GM23338 (cell line): ENCODE measurements at regions not wholly inside any gene's neighbourhood (a gene's known extent, or its start where the extent isn't known, plus 50 kb on each side); places are given as distances from the start of the nearest gene placed in this dataset.

Source experiments
- ATAC-seq: fragments of 200-7000 bp; cut with Tn5 transposase; 3 replicates; pipeline ENCODE4 v1.9.1; 2020
- DNase-seq: peaks from one replicate; pipeline ENCODE4 v3.0.0-alpha.2; 2015; ENCODE audit warnings: low spot score
- H2AFZ ChIP-seq: fragments of 200-600 bp; sonication (generic); 2 replicates; pipeline ENCODE4 v1.8.0; 2016; ENCODE audit warnings: antibody characterized with exemption, mild to moderate bottlenecking, moderate library complexity
- H3F3A ChIP-seq: fragments of 200-600 bp; sonication (generic); replicated peaks from 2 replicates; pipeline ENCODE4 v1.8.0; 2017; ENCODE audit warnings: antibody characterized with exemption, mixed run types, low read depth
- H3K27ac ChIP-seq: fragments of 200-600 bp; sonication (generic); 2 replicates; pipeline ENCODE4 v1.6.1; 2016; ENCODE audit warnings: low read depth
- H3K27me3 ChIP-seq: fragments of 200-600 bp; sonication (generic); 2 replicates; pipeline ENCODE4 v1.8.0; 2016; ENCODE audit warnings: mild to moderate bottlenecking, mixed run types, moderate library complexity; ENCODE audit not compliant: insufficient read depth
- H3K36me3 ChIP-seq: fragments of 200-600 bp; sonication (generic); 2 replicates; pipeline ENCODE4 v1.8.0; 2016; ENCODE audit warnings: mild to moderate bottlenecking; ENCODE audit not compliant: insufficient read depth
- H3K4me1 ChIP-seq: fragments of 200-600 bp; sonication (generic); 2 replicates; pipeline ENCODE4 v1.8.0; 2016; ENCODE audit warnings: mild to moderate bottlenecking, moderate library complexity; ENCODE audit not compliant: insufficient read depth
- H3K4me2 ChIP-seq: fragments of 200-600 bp; sonication (generic); 2 replicates; pipeline ENCODE4 v1.7.1; 2017; ENCODE audit warnings: mixed run types
- H3K4me3 ChIP-seq: fragments of 200-600 bp; sonication (generic); 2 replicates; pipeline ENCODE4 v1.6.1; 2016; ENCODE audit warnings: mixed run types
- H3K79me2 ChIP-seq: fragments of 200-600 bp; sonication (generic); replicated peaks from 2 replicates; pipeline ENCODE4 v1.8.0; 2017; ENCODE audit warnings: mild to moderate bottlenecking; ENCODE audit not compliant: insufficient read depth
- H3K9me2 ChIP-seq: fragments of 200-600 bp; sonication (generic); 2 replicates; pipeline ENCODE4 v1.8.0; 2017; ENCODE audit not compliant: insufficient read depth
- H4K20me1 ChIP-seq: fragments of 200-600 bp; sonication (generic); replicated peaks from 2 replicates; pipeline ENCODE4 v1.8.0; 2017; ENCODE audit warnings: mild to moderate bottlenecking; ENCODE audit not compliant: insufficient read depth
- H3K27ac Mint-ChIP-seq: 2 replicates; pipeline ENCODE4 v1.8.0; 2020; ENCODE audit warnings: inconsistent platforms, mild to moderate bottlenecking, moderate library complexity, mixed read lengths
- H3K27me3 Mint-ChIP-seq: 3 replicates; pipeline ENCODE4 v1.8.0; 2022; ENCODE audit warnings: low read depth, mild to moderate bottlenecking, moderate library complexity, mixed read lengths, inconsistent platforms; ENCODE audit not compliant: insufficient read depth, poor library complexity
- H3K36me3 Mint-ChIP-seq: 3 replicates; pipeline ENCODE4 v1.8.0; 2021; ENCODE audit warnings: low read depth, mild to moderate bottlenecking, inconsistent platforms, moderate library complexity, mixed read lengths
- H3K4me1 Mint-ChIP-seq: 3 replicates; pipeline ENCODE4 v1.8.0; 2020; ENCODE audit warnings: mild to moderate bottlenecking, inconsistent platforms, mixed read lengths
- H3K4me3 Mint-ChIP-seq: 3 replicates; pipeline ENCODE4 v1.8.0; 2021; ENCODE audit warnings: moderate library complexity, mild to moderate bottlenecking, inconsistent platforms, mixed read lengths
- H3K9me3 Mint-ChIP-seq: 3 replicates; pipeline ENCODE4 v1.8.0; 2020; ENCODE audit warnings: moderate library complexity, mild to moderate bottlenecking, inconsistent platforms, mixed read lengths
- CREB1 ChIP-seq: fragments of 250-450 bp; sonication (Bioruptor Pico); IDR thresholded peaks from 2 replicates; pipeline ENCODE4 v1.5.0; 2020; ENCODE audit warnings: low read depth, mild to moderate bottlenecking, moderate library complexity
- ETS1 ChIP-seq: IDR thresholded peaks from 2 replicates; pipeline ENCODE4 v1.6.1; 2016; ENCODE audit warnings: antibody characterized with exemption
- EZH2 ChIP-seq: fragments of 200-600 bp; sonication (generic); IDR thresholded peaks from one replicate; pipeline ENCODE4 v1.8.0; 2017; ENCODE audit warnings: antibody characterized with exemption, mild to moderate bottlenecking, low read depth; ENCODE audit not compliant: unreplicated experiment
- JUNB ChIP-seq: IDR thresholded peaks from one replicate; pipeline ENCODE4 v1.6.1; 2016; ENCODE audit warnings: antibody characterized with exemption; ENCODE audit not compliant: unreplicated experiment
- POLR2AphosphoS5 ChIP-seq: IDR thresholded peaks from 2 replicates; pipeline ENCODE4 v1.6.1; 2016; ENCODE audit warnings: antibody characterized with exemption, low read depth
- REST ChIP-seq: IDR thresholded peaks from one replicate; pipeline ENCODE4 v1.6.1; 2018; ENCODE audit warnings: antibody characterized with exemption; ENCODE audit not compliant: unreplicated experiment
- STAT1 ChIP-seq: IDR thresholded peaks from one replicate; pipeline ENCODE4 v1.6.1; 2016; ENCODE audit warnings: antibody characterized with exemption; ENCODE audit not compliant: unreplicated experiment
- ZNF114 ChIP-seq: fragments of 250-450 bp; sonication (Bioruptor Pico); IDR thresholded peaks from 2 replicates; pipeline ENCODE4 v1.5.0; 2020; ENCODE audit warnings: mild to moderate bottlenecking, moderate library complexity
- ZNF462 ChIP-seq: fragments of 250-450 bp; sonication (Bioruptor Pico); IDR thresholded peaks from 2 replicates; pipeline ENCODE4 v1.5.0; 2020; ENCODE audit warnings: mild to moderate bottlenecking, moderate library complexity

GRCh38 chr7:25569765-25570164, 341.5 kb upstream of the NPVF start:
- H3K4me3 ChIP-seq, result no peak overlapping the region
- no peak for TF ChIP-seq REST
- no peak for TF ChIP-seq JUNB
- no peak for TF ChIP-seq ZNF462
- no peak for TF ChIP-seq EZH2
- TF ChIP-seq CREB1 (CRISPR knock-in tag), result no peak
- TF ChIP-seq ETS1, result no peak
- no peak for TF ChIP-seq STAT1
- no peak for TF ChIP-seq ZNF114
- no peak for TF ChIP-seq POLR2AphosphoS5

More at GRCh38 chr7:25569765-25570164, 341.5 kb upstream of the NPVF start:
- no peaks in the 10 kb centered on the region for H3K9me3 Mint-ChIP-seq
- ATAC-seq (no peak), DNase-seq (no peak)
- H3K27me3 Mint-ChIP-seq, result no peaks in the 10 kb centered on the region
- no peak overlapping the region for H3K27ac Mint-ChIP-seq
- no peaks in the 10 kb centered on the region for H4K20me1 ChIP-seq
- H3K4me1 ChIP-seq, result no peaks in the 10 kb centered on the region
- no peak overlapping the region for H3K4me2 ChIP-seq
- no peaks in the 10 kb centered on the region for H3K36me3 Mint-ChIP-seq
- no peaks in the 10 kb centered on the region for H3K9me2 ChIP-seq
- H3K4me3 Mint-ChIP-seq, result no peak overlapping the region
- no peaks in the 10 kb centered on the region for H3K79me2 ChIP-seq
- no peaks in the 10 kb centered on the region for H3F3A ChIP-seq
- no peaks in the 10 kb centered on the region for H3K27me3 ChIP-seq
- no peaks in the 10 kb centered on the region for H3K36me3 ChIP-seq
- no peak overlapping the region for H3K27ac ChIP-seq
- H2AFZ ChIP-seq, result no peak overlapping the region
- no peaks in the 10 kb centered on the region; the same call in 2 of the 3 replicates for H3K4me1 Mint-ChIP-seq
